ENCODE measurements at regions not wholly inside any gene's neighbourhood (a gene's known extent, or its start where the extent isn't known, plus 50 kb on each side); places are given as distances from the start of the nearest gene placed in this dataset.

GRCh38 chr2:143948710-143949109 lies 571.2 kb downstream of the ZEB2 start:
- H3K9me2 ChIP-seq (replicated peaks; ENCODE audit: insufficient read depth, low read length), result no peaks in the 10 kb centered on the region
- no peaks in the 10 kb centered on the region for H3K79me2 ChIP-seq (ENCODE audit: insufficient read depth, low read length)
- no peak overlapping the region for H3K4me2 ChIP-seq (ENCODE audit: low read depth, low read length, poor library complexity, severe bottlenecking)
- no peak overlapping the region for H2AFZ ChIP-seq (ENCODE audit: low read depth, low read length, severe bottlenecking)
- no peaks in the 10 kb centered on the region for H3F3A ChIP-seq (ENCODE audit: insufficient read depth)
- no peak for TF ChIP-seq EZH2phosphoT487 (conservative IDR thresholded peaks at IDR 0.05; ENCODE audit: low read length)
- no peak for TF ChIP-seq CTCF (IDR thresholded peaks at IDR 0.05; ENCODE audit: insufficient read depth, low read length, poor library complexity, severe bottlenecking)
- H3K27me3 ChIP-seq (ENCODE audit: low read length), result no peaks in the 10 kb centered on the region
- H3K27ac ChIP-seq (ENCODE audit: low read depth, low read length), result no peak overlapping the region
- no peaks in the 10 kb centered on the region for H4K20me1 ChIP-seq (ENCODE audit: low read depth, low read length)
- no peak overlapping the region for H3K9ac ChIP-seq (ENCODE audit: low read length)
- no peaks in the 10 kb centered on the region for H3K9me3 ChIP-seq (ENCODE audit: insufficient read depth, low read length)
- H3K4me3 ChIP-seq (ENCODE audit: insufficient read depth, low read length, poor library complexity, severe bottlenecking), result no peak overlapping the region
- no peaks in the 10 kb centered on the region for H3K36me3 ChIP-seq (ENCODE audit: low read length)

- H3K79me2 ChIP-seq (ENCODE audit: insufficient read depth, low read length), result no peaks in the 10 kb centered on the region
- H3K4me2 ChIP-seq (ENCODE audit: low read depth, low read length, poor library complexity, severe bottlenecking), result no peak overlapping the region
- no peaks in the 10 kb centered on the region for H3K9me2 ChIP-seq (replicated peaks; ENCODE audit: insufficient read depth, low read length)
- no peak overlapping the region for H3K27ac ChIP-seq (ENCODE audit: low read depth, low read length)
- H3K9ac ChIP-seq (ENCODE audit: low read length), result no peak overlapping the region
- no peaks in the 10 kb centered on the region for H3K9me3 ChIP-seq (ENCODE audit: insufficient read depth, low read length)
- H3F3A ChIP-seq (ENCODE audit: insufficient read depth), result no peaks in the 10 kb centered on the region
- no peak for TF ChIP-seq CTCF (IDR thresholded peaks at IDR 0.05; ENCODE audit: insufficient read depth, low read length, poor library complexity, severe bottlenecking)
- TF ChIP-seq EZH2phosphoT487 (conservative IDR thresholded peaks at IDR 0.05; ENCODE audit: low read length), result no peak
- H3K27me3 ChIP-seq (ENCODE audit: low read length), result no peaks in the 10 kb centered on the region
- H3K4me3 ChIP-seq (ENCODE audit: insufficient read depth, low read length, poor library complexity, severe bottlenecking), result no peak overlapping the region
- H2AFZ ChIP-seq (ENCODE audit: low read depth, low read length, severe bottlenecking), result no peak overlapping the region
- H4K20me1 ChIP-seq (ENCODE audit: low read depth, low read length), result no peaks in the 10 kb centered on the region
- no peaks in the 10 kb centered on the region for H3K36me3 ChIP-seq (ENCODE audit: low read length)
Measured at GRCh38 chr2:143946436-143947391, 573.2 kb downstream of the ZEB2 start.

GRCh38 chr2:143942486-143942885 lies 577.4 kb downstream of the ZEB2 start:
- no peaks in the 10 kb centered on the region for H3F3A ChIP-seq (ENCODE audit: insufficient read depth)

More at GRCh38 chr2:143942486-143942885, 577.4 kb downstream of the ZEB2 start:
- Histone ChIP-seq H2AFZ (ENCODE audit: low read depth, low read length, severe bottlenecking) (no peak overlapping the region), H3K4me3 (ENCODE audit: insufficient read depth, low read length, poor library complexity, severe bottlenecking) (no peak overlapping the region), H3K4me2 (ENCODE audit: low read depth, low read length, poor library complexity, severe bottlenecking) (no peak overlapping the region), H3K27me3 (ENCODE audit: low read length) (no peaks in the 10 kb centered on the region), H3K9me2 (replicated peaks; ENCODE audit: insufficient read depth, low read length) (no peaks in the 10 kb centered on the region), H3K36me3 (ENCODE audit: low read length) (no peaks in the 10 kb centered on the region), H3K9ac (ENCODE audit: low read length) (no peak overlapping the region), H3K27ac (ENCODE audit: low read depth, low read length) (no peak overlapping the region), H3K79me2 (ENCODE audit: insufficient read depth, low read length) (no peaks in the 10 kb centered on the region), H4K20me1 (ENCODE audit: low read depth, low read length) (no peaks in the 10 kb centered on the region), H3K9me3 (ENCODE audit: insufficient read depth, low read length) (no peaks in the 10 kb centered on the region)
- TF ChIP-seq CTCF (IDR thresholded peaks at IDR 0.05; ENCODE audit: insufficient read depth, low read length, poor library complexity, severe bottlenecking), result no peak
- TF ChIP-seq EZH2phosphoT487 (conservative IDR thresholded peaks at IDR 0.05; ENCODE audit: low read length), result no peak

Measured in SU-DHL-6 (cell line).